Liver (tissue), 8 donors: ENCODE measurements at regions not wholly inside any gene's neighbourhood (a gene's known extent, or its start where the extent isn't known, plus 50 kb on each side); places are given as distances from the start of the nearest gene placed in this dataset.

Experiments
- DNase-seq: peaks from one replicate; pipeline ENCODE4 v3.0.0-alpha.2; 2017; ENCODE audit warnings: low spot score
- H3K27ac ChIP-seq, 2 donors: one replicate each; pipeline ENCODE4 v1.7.0; 2013; ENCODE audit warnings: inconsistent platforms in 2 of 2, low read length in 2 of 2, control low read depth in 1 of 2, low read depth in 1 of 2, mild to moderate bottlenecking in 1 of 2
- H3K27me3 ChIP-seq, 4 donors: one replicate each; pipeline versions ENCODE4 v1.6.1 to v1.7.0; 2013; ENCODE audit warnings: low read length in 3 of 4, inconsistent platforms in 1 of 4, mild to moderate bottlenecking in 1 of 4, moderate library complexity in 1 of 4; ENCODE audit not compliant: control insufficient read depth in 4 of 4, insufficient read depth in 4 of 4
- H3K36me3 ChIP-seq, 4 donors: one replicate each; pipeline versions ENCODE4 v1.6.1 to v1.7.0; 2013; ENCODE audit warnings: low read length in 3 of 4, mild to moderate bottlenecking in 3 of 4, low read depth in 1 of 4, moderate library complexity in 1 of 4; ENCODE audit not compliant: control insufficient read depth in 4 of 4, insufficient read depth in 3 of 4
- H3K4me1 ChIP-seq, 4 donors: one replicate each; pipeline versions ENCODE4 v1.6.1 to v1.7.0; 2013; ENCODE audit warnings: low read length in 3 of 4, mild to moderate bottlenecking in 3 of 4, moderate library complexity in 1 of 4; ENCODE audit not compliant: control insufficient read depth in 4 of 4, insufficient read depth in 4 of 4
- H3K4me3 ChIP-seq, 3 donors: one replicate each; pipeline versions ENCODE4 v1.6.1 to v1.7.0; 2013; ENCODE audit warnings: low read length in 3 of 3, control low read depth in 1 of 3, low read depth in 1 of 3, mild to moderate bottlenecking in 1 of 3
- H3K9ac ChIP-seq, 2 donors: one replicate each; pipeline ENCODE4 v1.7.0; 2013; ENCODE audit warnings: low read length in 2 of 2, mild to moderate bottlenecking in 2 of 2, moderate library complexity in 2 of 2, control low read depth in 1 of 2, low read depth in 1 of 2
- H3K9me3 ChIP-seq, 4 donors: one replicate each; pipeline versions ENCODE4 v1.6.1 to v1.7.0; 2013; ENCODE audit warnings: low read length in 3 of 4; ENCODE audit not compliant: control insufficient read depth in 4 of 4
- ATF3 ChIP-seq: IDR thresholded peaks from 2 replicates; pipeline ENCODE4 v1.6.1; 2016; ENCODE audit warnings: antibody characterized with exemption
- FOXA1 ChIP-seq: IDR thresholded peaks from 2 replicates; pipeline ENCODE4 v1.6.1; 2016; ENCODE audit warnings: antibody characterized with exemption
- FOXA2 ChIP-seq: IDR thresholded peaks from 2 replicates; pipeline ENCODE4 v1.6.1; 2016; ENCODE audit warnings: antibody characterized with exemption
- GABPA ChIP-seq, 2 donors: IDR thresholded peaks in 1 of 2; conservative IDR thresholded peaks in 1 of 2; 2 replicates each; pipeline ENCODE4 v1.6.1; 2016; ENCODE audit warnings: antibody characterized with exemption in 2 of 2, mild to moderate bottlenecking in 1 of 2, moderate library complexity in 1 of 2
- HNF4A ChIP-seq, 2 donors: conservative IDR thresholded peaks; 2 replicates each; pipeline ENCODE4 v1.6.1; 2016; ENCODE audit warnings: antibody characterized with exemption in 2 of 2, mild to moderate bottlenecking in 2 of 2
- HNF4G ChIP-seq: IDR thresholded peaks from 2 replicates; pipeline ENCODE4 v1.6.1; 2016; ENCODE audit warnings: antibody characterized with exemption
- JUND ChIP-seq, 2 donors: IDR thresholded peaks; 2 replicates each; pipeline ENCODE4 v1.6.1; 2016; ENCODE audit warnings: antibody characterized with exemption in 2 of 2
- MAX ChIP-seq: IDR thresholded peaks from 2 replicates; pipeline ENCODE4 v1.6.1; 2016; ENCODE audit warnings: antibody characterized with exemption
- NR2F2 ChIP-seq: IDR thresholded peaks from 2 replicates; pipeline ENCODE4 v1.6.1; 2016; ENCODE audit warnings: antibody characterized with exemption
- RAD21 ChIP-seq, 2 donors: IDR thresholded peaks; 2 replicates each; pipeline ENCODE4 v1.6.1; 2016; ENCODE audit warnings: antibody characterized with exemption in 2 of 2, mild to moderate bottlenecking in 2 of 2
- RXRA ChIP-seq, 2 donors: IDR thresholded peaks; 2 replicates each; pipeline ENCODE4 v1.6.1; 2017 to 2018; ENCODE audit warnings: antibody characterized with exemption in 2 of 2, mild to moderate bottlenecking in 1 of 2
- SP1 ChIP-seq: IDR thresholded peaks from 2 replicates; pipeline ENCODE4 v1.6.1; 2018; ENCODE audit warnings: antibody characterized with exemption, mild to moderate bottlenecking
- TAF1 ChIP-seq: conservative IDR thresholded peaks from 2 replicates; pipeline ENCODE4 v1.6.1; 2016; ENCODE audit warnings: antibody characterized with exemption, mild to moderate bottlenecking
- WGBS: extraction: QIAGEN DNeasy Blood & Tissue Kit; methylation state at CpG from one replicate; pipeline ENCODE4 v1.1.7; 2013; 5-methylcytosine and 5-hydroxymethylcytosine counted together
- TF ChIP-seq, protein P1 (sequence below): fragments of 150-350 bp; IDR thresholded peaks from 2 replicates; pipeline ENCODE4 v1.5.1; 2017; ENCODE audit warnings: improper control_type of control experiment, low read depth, low read length; ENCODE audit not compliant: missing input control
- TF ChIP-seq, protein P2 (sequence below): IDR thresholded peaks from 2 replicates; pipeline ENCODE4 v1.6.1; 2016; ENCODE audit warnings: antibody characterized with exemption
- TF ChIP-seq, protein P3 (sequence below): IDR thresholded peaks from 2 replicates; pipeline ENCODE4 v1.6.1; 2016; ENCODE audit warnings: antibody characterized with exemption, mild to moderate bottlenecking
- donor health status: healthy.
- donor health status: healthy.
- donor health status: healthy.
- donor health status: healthy.
- donor health status: healthy.

GRCh38 chr4:36614011-36614410, 332.6 kb downstream of the DTHD1 start:
- TF ChIP-seq JUND (IDR thresholded peaks at IDR 0.05) (no peak), FOXA2 (no peak)

DNA sequence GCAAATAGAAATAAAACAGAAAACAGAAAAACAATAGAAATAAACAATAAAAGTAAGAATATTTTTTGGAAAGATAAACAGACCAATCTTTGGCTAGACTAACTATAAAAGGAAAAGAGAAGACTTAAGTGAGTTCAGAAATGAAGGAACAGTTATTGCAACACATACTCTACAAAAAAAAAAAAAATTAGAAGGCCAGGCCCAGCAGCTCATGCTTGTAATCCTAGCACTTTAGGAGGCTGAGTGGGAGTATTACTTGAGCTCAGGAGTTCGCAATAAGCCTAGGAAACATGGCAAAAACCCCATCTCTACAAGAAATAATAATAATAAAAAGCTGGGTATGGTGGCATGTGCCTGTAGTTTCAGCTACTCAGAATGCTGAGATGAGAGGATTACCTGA, 336.7 kb downstream of the DTHD1 start:
- 59% methylated on average over 1 of the region's 1 CpG for WGBS

More at GRCh38 chr4:36614011-36614410, 332.6 kb downstream of the DTHD1 start:
- Histone ChIP-seq H3K36me3 (no peaks in the 10 kb centered on the region), H3K27me3 (no peaks in the 10 kb centered on the region), H3K4me1 (no peaks in the 10 kb centered on the region), H3K27ac (no peak overlapping the region), H3K4me3 (no peak overlapping the region), H3K9ac (no peak overlapping the region), H3K9me3 (peaks cover 0 to 3% (median 1%) of the 10 kb centered on the region in 4 donors)
- DNase-seq = no peak
- WGBS = 94% methylated on average over 3 of the region's 3 CpGs

More for the DNA sequence above, 336.7 kb downstream of the DTHD1 start:
- no peaks in the 10 kb centered on the region for H3K27me3 ChIP-seq
- TF ChIP-seq JUND (IDR thresholded peaks at IDR 0.05) (no peak), RXRA (IDR thresholded peaks at IDR 0.05) (no peak), RAD21 (IDR thresholded peaks at IDR 0.05) (no peak), FOXA2 (no peak), MAX (no peak), GABPA (IDR thresholded peaks at IDR 0.05 in 1 of 2, conservative IDR thresholded peaks at IDR 0.05 in 1 of 2) (no peak), HNF4A (conservative IDR thresholded peaks at IDR 0.05) (no peak), HNF4G (no peak), NR2F2 (no peak), ATF3 (no peak), TAF1 (no peak), SP1 (no peak), FOXA1 (no peak)
- TF ChIP-seq, protein P1, sequence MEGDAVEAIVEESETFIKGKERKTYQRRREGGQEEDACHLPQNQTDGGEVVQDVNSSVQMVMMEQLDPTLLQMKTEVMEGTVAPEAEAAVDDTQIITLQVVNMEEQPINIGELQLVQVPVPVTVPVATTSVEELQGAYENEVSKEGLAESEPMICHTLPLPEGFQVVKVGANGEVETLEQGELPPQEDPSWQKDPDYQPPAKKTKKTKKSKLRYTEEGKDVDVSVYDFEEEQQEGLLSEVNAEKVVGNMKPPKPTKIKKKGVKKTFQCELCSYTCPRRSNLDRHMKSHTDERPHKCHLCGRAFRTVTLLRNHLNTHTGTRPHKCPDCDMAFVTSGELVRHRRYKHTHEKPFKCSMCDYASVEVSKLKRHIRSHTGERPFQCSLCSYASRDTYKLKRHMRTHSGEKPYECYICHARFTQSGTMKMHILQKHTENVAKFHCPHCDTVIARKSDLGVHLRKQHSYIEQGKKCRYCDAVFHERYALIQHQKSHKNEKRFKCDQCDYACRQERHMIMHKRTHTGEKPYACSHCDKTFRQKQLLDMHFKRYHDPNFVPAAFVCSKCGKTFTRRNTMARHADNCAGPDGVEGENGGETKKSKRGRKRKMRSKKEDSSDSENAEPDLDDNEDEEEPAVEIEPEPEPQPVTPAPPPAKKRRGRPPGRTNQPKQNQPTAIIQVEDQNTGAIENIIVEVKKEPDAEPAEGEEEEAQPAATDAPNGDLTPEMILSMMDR = no peak
- TF ChIP-seq, protein P2, sequence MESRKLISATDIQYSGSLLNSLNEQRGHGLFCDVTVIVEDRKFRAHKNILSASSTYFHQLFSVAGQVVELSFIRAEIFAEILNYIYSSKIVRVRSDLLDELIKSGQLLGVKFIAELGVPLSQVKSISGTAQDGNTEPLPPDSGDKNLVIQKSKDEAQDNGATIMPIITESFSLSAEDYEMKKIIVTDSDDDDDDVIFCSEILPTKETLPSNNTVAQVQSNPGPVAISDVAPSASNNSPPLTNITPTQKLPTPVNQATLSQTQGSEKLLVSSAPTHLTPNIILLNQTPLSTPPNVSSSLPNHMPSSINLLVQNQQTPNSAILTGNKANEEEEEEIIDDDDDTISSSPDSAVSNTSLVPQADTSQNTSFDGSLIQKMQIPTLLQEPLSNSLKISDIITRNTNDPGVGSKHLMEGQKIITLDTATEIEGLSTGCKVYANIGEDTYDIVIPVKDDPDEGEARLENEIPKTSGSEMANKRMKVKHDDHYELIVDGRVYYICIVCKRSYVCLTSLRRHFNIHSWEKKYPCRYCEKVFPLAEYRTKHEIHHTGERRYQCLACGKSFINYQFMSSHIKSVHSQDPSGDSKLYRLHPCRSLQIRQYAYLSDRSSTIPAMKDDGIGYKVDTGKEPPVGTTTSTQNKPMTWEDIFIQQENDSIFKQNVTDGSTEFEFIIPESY = no peak
- TF ChIP-seq, protein P3, sequence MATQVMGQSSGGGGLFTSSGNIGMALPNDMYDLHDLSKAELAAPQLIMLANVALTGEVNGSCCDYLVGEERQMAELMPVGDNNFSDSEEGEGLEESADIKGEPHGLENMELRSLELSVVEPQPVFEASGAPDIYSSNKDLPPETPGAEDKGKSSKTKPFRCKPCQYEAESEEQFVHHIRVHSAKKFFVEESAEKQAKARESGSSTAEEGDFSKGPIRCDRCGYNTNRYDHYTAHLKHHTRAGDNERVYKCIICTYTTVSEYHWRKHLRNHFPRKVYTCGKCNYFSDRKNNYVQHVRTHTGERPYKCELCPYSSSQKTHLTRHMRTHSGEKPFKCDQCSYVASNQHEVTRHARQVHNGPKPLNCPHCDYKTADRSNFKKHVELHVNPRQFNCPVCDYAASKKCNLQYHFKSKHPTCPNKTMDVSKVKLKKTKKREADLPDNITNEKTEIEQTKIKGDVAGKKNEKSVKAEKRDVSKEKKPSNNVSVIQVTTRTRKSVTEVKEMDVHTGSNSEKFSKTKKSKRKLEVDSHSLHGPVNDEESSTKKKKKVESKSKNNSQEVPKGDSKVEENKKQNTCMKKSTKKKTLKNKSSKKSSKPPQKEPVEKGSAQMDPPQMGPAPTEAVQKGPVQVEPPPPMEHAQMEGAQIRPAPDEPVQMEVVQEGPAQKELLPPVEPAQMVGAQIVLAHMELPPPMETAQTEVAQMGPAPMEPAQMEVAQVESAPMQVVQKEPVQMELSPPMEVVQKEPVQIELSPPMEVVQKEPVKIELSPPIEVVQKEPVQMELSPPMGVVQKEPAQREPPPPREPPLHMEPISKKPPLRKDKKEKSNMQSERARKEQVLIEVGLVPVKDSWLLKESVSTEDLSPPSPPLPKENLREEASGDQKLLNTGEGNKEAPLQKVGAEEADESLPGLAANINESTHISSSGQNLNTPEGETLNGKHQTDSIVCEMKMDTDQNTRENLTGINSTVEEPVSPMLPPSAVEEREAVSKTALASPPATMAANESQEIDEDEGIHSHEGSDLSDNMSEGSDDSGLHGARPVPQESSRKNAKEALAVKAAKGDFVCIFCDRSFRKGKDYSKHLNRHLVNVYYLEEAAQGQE = no peak
- no peaks in the 10 kb centered on the region for H3K4me1 ChIP-seq
- H3K36me3 ChIP-seq = no peaks in the 10 kb centered on the region
- no peak overlapping the region for H3K9ac ChIP-seq
- H3K4me3 ChIP-seq = no peak overlapping the region
- no peak overlapping the region for H3K27ac ChIP-seq
- H3K9me3 ChIP-seq = no peaks in the 10 kb centered on the region
- DNase-seq = no peak
